HG02642 (cell line): ENCODE measurements at regions not wholly inside any gene's neighbourhood (a gene's known extent, or its start where the extent isn't known, plus 50 kb on each side); places are given as distances from the start of the nearest gene placed in this dataset.

Experiments used
- ATAC-seq: cut with Tn5 transposase; IDR thresholded peaks from one replicate; pipeline ENCODE4 v1.9.1; 2021; ENCODE audit warnings: mild to moderate bottlenecking; ENCODE audit not compliant: unreplicated experiment, poor library complexity

GRCh38 chr2:220837226-220837625, 734.9 kb downstream of the EPHA4 start:
- no peak for ATAC-seq

DNA sequence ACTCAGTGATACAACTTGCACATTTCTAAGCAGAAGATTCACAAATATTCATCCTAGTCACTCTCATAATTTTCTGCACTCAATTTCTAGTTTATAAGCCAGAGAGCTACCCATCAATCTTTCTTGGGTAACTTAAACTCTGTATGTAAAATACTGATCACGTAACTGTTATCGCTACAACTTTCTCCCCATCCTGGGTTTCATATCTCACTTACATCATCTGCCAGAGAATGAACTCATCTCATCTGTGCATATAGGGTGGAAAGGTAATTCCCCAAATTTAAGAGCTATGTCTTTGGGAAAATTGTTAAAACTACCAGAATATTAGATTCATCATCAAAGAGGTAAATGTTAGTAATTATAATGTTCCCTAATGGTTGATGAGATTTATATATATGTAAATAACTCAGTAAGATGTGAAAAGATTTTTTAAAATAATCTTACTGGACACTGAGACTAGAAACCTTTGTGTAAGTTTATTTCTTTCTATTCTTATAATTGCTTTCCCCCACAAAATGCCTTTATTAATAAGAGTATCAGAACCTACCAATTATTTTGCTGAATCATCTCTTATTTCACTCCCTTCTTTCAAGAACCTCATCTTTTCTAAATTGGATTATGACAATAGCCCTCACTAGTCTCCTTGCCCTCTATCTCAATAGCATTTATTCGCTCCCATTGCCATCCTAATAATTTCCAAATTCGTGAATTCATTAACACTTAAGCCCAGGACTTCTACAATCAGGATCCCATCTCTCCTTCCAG, 729.0 kb downstream of the EPHA4 start:
- no peak for ATAC-seq

DNA sequence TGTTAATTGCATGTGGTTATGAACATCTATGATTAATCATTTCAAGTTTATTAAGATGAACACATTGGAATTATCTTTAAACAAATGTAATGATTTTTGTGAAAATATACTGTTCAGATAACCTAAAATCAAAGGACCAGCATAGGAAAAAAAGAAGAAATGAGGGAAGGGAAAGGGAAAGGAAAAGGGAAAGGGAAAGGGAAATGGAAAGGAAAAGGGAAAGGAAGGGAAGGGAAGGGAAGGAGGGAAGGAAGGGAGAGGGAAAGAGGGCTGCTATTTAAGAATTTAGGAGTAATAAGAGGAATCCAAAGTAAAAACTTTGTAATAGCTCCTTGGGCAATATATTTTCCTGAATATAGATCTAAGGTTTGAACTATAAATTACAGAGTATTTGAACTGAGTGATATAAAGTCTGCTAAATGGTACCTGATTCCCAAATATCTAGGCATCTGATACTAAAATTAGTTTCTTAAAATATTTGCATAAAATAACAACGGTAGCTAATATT, 726.3 kb downstream of the EPHA4 start:
- no peak for ATAC-seq

DNA sequence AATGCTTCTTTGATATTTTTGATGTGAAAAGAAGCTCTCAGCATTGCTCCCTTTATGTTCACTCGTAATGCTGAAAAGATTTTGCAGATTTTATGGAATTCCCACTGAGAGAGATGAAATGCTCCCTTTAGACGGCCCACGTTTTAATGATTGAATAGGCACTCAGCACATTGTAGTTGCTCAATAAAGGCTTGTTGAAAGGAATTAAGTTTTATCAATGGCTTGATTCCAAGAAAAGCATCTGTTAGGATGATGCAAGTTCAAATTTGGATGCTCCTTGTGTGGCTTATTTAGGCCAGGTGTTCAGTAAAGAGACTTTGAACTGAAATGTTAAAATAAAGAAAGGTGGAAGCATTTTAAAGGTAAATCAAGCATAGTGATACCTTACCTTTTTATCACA, 725.1 kb downstream of the EPHA4 start:
- ATAC-seq: no peak

- no peak for ATAC-seq
These were observed 724.5 kb downstream of the EPHA4 start for GRCh38 chr2:220847589-220847988.

- no peak for ATAC-seq
These were observed 722.7 kb downstream of the EPHA4 start for GRCh38 chr2:220849433-220849832.

DNA sequence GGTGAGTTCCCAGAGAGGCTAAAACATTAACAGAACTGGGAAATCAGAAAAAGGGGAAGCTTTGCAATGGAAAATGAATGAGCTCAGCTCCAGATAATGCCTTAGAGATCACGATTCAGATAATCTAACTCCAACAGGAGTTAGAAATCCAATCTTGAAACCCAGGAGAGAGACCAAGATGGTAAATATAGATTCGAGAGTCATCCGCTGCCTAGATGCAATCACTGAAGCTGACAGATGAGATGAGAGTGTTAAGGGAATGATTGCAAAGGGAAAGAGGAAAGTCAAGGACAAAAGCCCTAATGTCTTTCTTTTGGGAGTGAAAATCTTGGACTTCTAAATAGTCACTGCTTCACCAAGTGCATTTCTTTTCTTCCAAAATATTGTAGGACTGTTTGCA, 722.0 kb downstream of the EPHA4 start:
- ATAC-seq: no peak

- ATAC-seq: no peak
These were observed 716.8 kb downstream of the EPHA4 start for GRCh38 chr2:220855296-220855695.

GRCh38 chr2:220856486-220856885, 715.6 kb downstream of the EPHA4 start:
- ATAC-seq: no peak

DNA sequence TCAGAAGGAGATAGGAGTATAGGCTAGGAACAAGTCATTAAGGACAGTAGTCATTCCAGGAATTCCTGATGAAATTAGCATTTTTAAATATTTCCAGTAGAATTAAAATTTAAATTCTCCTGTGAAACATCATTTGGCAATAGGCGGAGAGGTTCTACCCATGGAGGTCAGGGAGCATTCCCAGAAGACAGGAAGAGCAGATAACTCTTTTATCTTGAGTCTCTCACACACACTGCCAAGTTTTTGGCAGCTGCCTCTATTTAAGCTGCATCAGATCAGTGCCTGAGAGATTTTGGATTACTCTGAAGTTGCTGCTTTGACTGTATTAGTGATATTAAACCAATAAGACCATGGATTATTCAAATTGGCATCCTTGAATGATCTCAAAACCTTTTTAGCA, 714.7 kb downstream of the EPHA4 start:
- no peak for ATAC-seq

GRCh38 chr2:220858101-220858500, 714.0 kb downstream of the EPHA4 start:
- ATAC-seq: no peak

- no peak for ATAC-seq
These were observed 700.2 kb downstream of the EPHA4 start for GRCh38 chr2:220871909-220872308.

DNA sequence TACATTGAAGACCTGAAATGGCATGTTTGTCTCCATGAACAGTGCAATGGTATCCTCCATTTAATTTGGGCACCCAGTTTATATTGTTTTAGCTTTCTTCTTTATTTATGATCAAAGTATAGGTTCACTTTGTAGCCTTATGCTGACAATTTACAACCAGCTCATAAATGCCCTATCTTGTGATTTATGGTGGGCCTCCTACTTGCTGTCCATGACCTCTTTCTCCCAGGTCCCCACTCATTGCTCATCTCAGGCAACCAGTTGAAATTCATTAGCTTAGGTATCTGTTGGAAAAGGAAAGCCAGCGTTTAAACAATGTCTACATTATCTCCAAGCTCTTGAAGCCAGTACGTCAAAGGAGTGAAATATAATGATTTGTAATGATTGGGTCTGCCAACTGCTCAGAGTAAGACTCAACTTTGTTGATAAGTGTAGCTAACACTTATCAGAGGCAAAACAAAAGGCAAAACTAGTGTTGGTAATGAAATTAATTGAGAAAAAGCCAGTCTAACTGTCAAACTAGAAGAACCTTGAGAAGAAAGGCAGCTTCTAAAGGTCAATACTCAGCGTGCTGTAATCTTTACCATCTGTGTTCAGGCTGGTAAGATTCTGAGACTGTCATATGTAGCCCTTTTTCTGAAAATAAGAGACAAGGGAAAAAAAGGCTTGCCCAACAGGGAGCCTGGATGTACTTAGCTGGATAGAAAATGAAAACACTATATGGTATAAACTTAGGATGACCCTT, 695.9 kb downstream of the EPHA4 start:
- no peak for ATAC-seq

DNA sequence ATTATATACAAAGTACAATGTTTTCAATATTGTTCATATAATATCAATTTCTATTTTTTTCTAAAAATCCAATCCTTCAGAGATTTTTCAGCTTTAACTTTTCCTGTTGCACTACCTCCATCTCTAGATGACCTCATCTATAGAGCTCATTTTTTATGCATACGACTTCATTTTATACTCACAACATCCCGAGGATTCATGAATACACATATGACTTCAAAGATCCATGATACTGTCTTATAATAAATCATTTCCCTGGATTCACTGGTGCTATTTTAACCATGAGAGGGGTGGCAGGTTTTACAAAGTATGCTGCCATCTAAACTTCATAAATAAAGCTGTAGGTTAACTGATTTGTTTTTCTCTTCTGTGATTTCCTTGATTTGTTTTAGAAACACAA, 694.6 kb downstream of the EPHA4 start:
- ATAC-seq: no peak

DNA sequence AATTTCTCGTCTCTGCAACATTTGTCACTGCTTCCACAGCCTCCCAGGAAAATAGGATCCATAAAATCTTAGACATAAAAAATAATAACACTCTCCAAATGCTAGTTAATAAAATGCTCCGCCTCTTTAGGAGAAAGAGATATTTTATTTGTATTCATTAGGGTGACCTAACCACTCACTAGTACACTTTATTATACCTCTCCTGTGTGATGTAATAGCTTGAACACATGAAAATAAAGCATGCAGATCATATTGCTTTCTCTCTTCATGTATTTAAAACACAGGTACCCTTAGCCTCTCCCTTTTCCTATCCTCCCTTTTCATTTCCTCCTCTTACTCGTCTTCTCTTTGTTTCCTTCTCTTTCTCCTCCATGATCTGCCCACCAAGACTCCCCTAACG, 694.2 kb downstream of the EPHA4 start:
- no peak for ATAC-seq

- no peak for ATAC-seq
These were observed 691.2 kb downstream of the EPHA4 start for GRCh38 chr2:220880623-220881596.

- ATAC-seq: no peak
These were observed 689.6 kb downstream of the EPHA4 start for GRCh38 chr2:220882507-220882906.

GRCh38 chr2:220885593-220885992, 686.5 kb downstream of the EPHA4 start:
- ATAC-seq: no peak

DNA sequence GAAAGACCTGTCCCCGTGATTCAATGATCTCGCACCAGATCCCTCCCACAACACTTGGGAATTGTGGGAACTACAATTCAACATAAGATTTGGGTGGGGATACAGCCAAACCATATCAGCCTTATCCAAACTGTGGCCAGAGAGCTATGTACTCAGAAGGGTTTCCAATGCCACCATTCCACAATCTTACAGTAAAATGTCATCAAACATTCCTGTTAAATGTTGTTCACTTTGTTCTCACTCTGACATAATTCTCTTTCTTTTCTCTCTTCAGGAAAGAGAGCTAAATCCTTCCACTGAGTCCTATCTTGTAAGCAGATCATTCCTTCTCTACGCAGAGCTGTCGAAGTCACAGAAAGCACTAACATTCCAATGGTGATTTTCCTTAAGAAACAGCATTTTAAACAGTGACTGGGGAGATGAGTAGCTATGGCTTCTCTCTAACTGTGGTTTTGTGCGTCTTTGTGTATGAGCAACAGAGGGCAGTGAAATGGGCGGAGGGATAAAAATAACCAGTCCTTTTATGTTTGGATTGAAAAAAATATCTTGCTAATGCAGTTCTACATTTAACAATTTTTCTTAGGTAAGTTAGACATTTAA, 684.7 kb downstream of the EPHA4 start:
- no peak for ATAC-seq

GRCh38 chr2:220887876-220888275, 684.2 kb downstream of the EPHA4 start:
- ATAC-seq: no peak
